ENCODE measurements at regions not wholly inside any gene's neighbourhood (a gene's known extent, or its start where the extent isn't known, plus 50 kb on each side); places are given as distances from the start of the nearest gene placed in this dataset.

DNA sequence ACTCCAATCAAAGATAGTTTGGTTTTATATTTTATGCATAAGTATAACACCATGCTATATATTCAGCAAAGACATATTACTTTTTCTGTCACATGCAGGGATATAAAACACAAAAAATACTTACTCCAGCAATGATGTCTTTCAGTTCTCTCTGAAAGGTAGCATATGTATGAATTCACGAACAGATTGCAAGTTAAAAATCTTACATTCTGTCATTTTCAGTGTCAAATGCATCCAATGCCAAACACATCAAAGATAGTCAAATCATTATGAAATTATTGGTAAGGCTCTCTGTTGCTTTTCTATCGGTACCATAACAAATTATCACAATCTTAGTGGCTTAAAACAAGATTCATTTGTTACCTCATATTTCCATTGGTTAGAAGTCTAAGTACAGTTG, 492.0 kb upstream of the KIF2B start:
- H3K4me3 ChIP-seq (ENCODE audit: low read depth, low read length) = no peak overlapping the region
- DNase-seq (ENCODE audit: low read depth) = no peak
- TF ChIP-seq CTCF (conservative IDR thresholded peaks at IDR 0.05; ENCODE audit: low read depth, low read length) = no peak

- TF ChIP-seq CTCF (conservative IDR thresholded peaks at IDR 0.05; ENCODE audit: low read depth, low read length) = no peak
Measured at GRCh38 chr17:53321651-53322050, 501.1 kb upstream of the KIF2B start.

GRCh38 chr17:53319947-53320346, 502.8 kb upstream of the KIF2B start:
- DNase-seq (ENCODE audit: low read depth) = no peak
- no peak overlapping the region for H3K4me3 ChIP-seq (ENCODE audit: low read depth, low read length)
- no peak for TF ChIP-seq CTCF (conservative IDR thresholded peaks at IDR 0.05; ENCODE audit: low read depth, low read length)

More at GRCh38 chr17:53321651-53322050, 501.1 kb upstream of the KIF2B start:
- H3K4me3 ChIP-seq (ENCODE audit: low read depth, low read length) = no peak overlapping the region
- no peak for DNase-seq (ENCODE audit: low read depth)

- H3K4me3 ChIP-seq (ENCODE audit: low read depth, low read length) = no peak overlapping the region
- no peak for DNase-seq (ENCODE audit: low read depth)
- TF ChIP-seq CTCF (conservative IDR thresholded peaks at IDR 0.05; ENCODE audit: low read depth, low read length) = no peak
Measured at GRCh38 chr17:53316988-53317387, 505.7 kb upstream of the KIF2B start.

GRCh38 chr17:53316073-53316472, 506.7 kb upstream of the KIF2B start:
- no peak for TF ChIP-seq CTCF (conservative IDR thresholded peaks at IDR 0.05; ENCODE audit: low read depth, low read length)
- no peak for DNase-seq (ENCODE audit: low read depth)
- H3K4me3 ChIP-seq (ENCODE audit: low read depth, low read length) = no peak overlapping the region

DNA sequence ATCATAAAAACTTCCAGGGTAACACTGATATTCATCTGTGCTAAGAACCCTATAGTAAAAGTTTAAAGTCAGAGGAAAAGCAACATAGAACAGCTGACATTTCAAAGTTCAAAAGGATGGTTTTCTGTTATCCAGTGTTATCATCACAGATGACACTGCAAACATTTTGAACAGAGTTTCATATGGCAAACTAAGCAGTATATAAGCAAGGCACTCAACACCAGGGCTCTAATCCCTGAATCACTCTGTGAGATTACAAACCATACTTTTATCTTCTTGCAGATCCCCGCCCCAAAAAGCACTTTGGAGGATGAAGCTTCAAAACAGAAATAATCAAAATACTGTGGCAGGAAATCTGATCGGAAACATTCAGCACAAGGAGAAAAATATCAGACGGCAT, 508.2 kb upstream of the KIF2B start:
- no peak for DNase-seq (ENCODE audit: low read depth)
- TF ChIP-seq CTCF (conservative IDR thresholded peaks at IDR 0.05; ENCODE audit: low read depth, low read length) = no peak
- no peak overlapping the region for H3K4me3 ChIP-seq (ENCODE audit: low read depth, low read length)

DNA sequence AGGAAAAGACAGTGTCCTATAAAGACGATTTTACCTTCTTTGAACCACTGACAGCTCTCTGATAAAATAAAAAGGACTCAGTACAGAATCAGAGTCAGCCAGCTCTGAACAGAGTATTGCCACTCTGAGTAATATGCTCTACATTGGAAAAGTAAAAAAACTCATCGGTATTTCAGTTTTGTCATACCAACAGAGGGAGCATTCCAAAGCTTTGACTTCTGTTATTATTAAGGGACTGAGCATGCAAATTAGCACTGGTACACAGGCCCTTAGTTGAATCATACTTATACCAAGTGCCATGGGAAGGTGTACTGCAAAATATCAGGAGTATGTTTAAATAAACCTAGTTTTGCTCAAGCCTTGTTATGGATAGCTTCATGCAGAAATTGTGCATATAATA, 509.0 kb upstream of the KIF2B start:
- H3K4me3 ChIP-seq (ENCODE audit: low read depth, low read length) = no peak overlapping the region
- DNase-seq (ENCODE audit: low read depth) = peak; percentile 15
- peak; percentile 27 for TF ChIP-seq CTCF (conservative IDR thresholded peaks at IDR 0.05; ENCODE audit: low read depth, low read length)

Data from epithelial cell of proximal tubule (primary cell).